ENCODE measurements at regions not wholly inside any gene's neighbourhood (a gene's known extent, or its start where the extent isn't known, plus 50 kb on each side); places are given as distances from the start of the nearest gene placed in this dataset.

DNA sequence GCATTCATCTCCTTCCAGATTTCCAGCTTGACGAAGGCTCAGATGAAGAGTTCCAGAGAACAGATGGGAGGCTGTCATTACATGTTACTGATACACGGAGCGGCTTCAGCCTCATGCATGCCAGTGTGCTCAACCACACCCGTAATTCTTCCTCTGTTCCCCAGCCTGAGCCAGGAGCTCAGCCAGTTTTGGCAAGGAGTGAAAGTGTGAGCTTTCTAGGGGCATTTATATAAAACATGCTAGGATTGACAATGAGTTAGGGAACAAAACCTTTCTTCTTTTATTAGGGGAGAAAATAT lies 290.4 kb upstream of the PLXNA2 start:
- H3K36me3 ChIP-seq: no peaks in the 10 kb centered on the region
- intact Hi-C loops (cut with DNase I; ENCODE audit: low total_unique reads) (no loop called here), in situ Hi-C loops (cut with MboI; ENCODE audit: low pct_ligation_motif_present in 1 of 4, low pct_unique_long_range_greater_than_20kb in 1 of 4, low sequenced_read_pairs in 3 of 4) (no loop called here)
- WGBS, 2 donors (ENCODE audit: low coverage in 1 of 2): 48 to 51% methylated on average over 4 of the region's 4 CpGs
- peaks cover 0 to 20% (median 9%) of the 10 kb centered on the region in 4 donors for H3K4me1 ChIP-seq
- H3K9me3 ChIP-seq: no peaks in the 10 kb centered on the region
- DNase-seq: peak; percentile 25
- no peaks in the 10 kb centered on the region for H3K27me3 ChIP-seq
- TF ChIP-seq EP300 (IDR thresholded peaks at IDR 0.05; ENCODE audit: low read depth) (no peak), POLR2A (IDR thresholded peaks at IDR 0.05) (no peak), POLR2AphosphoS5 (IDR thresholded peaks at IDR 0.05) (no peak)
- TF ChIP-seq, protein P1, sequence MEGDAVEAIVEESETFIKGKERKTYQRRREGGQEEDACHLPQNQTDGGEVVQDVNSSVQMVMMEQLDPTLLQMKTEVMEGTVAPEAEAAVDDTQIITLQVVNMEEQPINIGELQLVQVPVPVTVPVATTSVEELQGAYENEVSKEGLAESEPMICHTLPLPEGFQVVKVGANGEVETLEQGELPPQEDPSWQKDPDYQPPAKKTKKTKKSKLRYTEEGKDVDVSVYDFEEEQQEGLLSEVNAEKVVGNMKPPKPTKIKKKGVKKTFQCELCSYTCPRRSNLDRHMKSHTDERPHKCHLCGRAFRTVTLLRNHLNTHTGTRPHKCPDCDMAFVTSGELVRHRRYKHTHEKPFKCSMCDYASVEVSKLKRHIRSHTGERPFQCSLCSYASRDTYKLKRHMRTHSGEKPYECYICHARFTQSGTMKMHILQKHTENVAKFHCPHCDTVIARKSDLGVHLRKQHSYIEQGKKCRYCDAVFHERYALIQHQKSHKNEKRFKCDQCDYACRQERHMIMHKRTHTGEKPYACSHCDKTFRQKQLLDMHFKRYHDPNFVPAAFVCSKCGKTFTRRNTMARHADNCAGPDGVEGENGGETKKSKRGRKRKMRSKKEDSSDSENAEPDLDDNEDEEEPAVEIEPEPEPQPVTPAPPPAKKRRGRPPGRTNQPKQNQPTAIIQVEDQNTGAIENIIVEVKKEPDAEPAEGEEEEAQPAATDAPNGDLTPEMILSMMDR (IDR thresholded peaks at IDR 0.05): no peak
- no peak overlapping the region for H3K4me3 ChIP-seq
- peak overlapping the region in 3 of 4 donors; percentile 26 to 58 (median 30) for H3K27ac ChIP-seq

DNA sequence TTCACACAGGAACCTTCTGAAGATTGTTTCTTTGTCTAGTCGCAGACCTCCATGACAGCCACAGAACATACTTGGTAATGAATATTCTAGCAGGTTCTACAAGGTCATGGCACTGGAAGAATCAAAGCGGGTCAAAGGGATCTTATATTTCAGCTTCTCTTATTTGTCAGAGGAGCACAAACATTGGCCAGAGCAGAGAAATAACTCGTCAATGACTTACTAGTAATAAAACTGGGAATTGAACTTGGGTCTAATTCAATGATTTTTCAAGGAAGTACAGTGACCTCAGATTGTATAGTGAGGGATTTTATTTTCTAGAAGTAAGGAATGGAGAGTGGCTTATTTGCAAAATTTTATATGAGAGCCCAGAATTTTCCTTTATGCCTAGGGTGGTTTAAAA lies 290.8 kb upstream of the PLXNA2 start:
- intact Hi-C loops (cut with DNase I; ENCODE audit: low total_unique reads): no loop called here
- no peak for DNase-seq
- in situ Hi-C loops (cut with MboI; ENCODE audit: low pct_ligation_motif_present in 1 of 4, low pct_unique_long_range_greater_than_20kb in 1 of 4, low sequenced_read_pairs in 3 of 4): no loop called here
- 61 to 73% methylated on average over 3 of the region's 3 CpGs for WGBS, 2 donors (ENCODE audit: low coverage in 1 of 2)
- Histone ChIP-seq H3K9me3 (no peaks in the 10 kb centered on the region), H3K4me3 (no peak overlapping the region), H3K36me3 (no peaks in the 10 kb centered on the region), H3K4me1 (peaks cover 0 to 20% (median 9%) of the 10 kb centered on the region in 4 donors), H3K27me3 (no peaks in the 10 kb centered on the region), H3K27ac (peak overlapping the region in 3 of 4 donors; percentile 26 to 58 (median 30))
- TF ChIP-seq POLR2AphosphoS5 (IDR thresholded peaks at IDR 0.05): no peak
- TF ChIP-seq EP300 (IDR thresholded peaks at IDR 0.05; ENCODE audit: low read depth): no peak
- TF ChIP-seq, protein P1 (IDR thresholded peaks at IDR 0.05): no peak
- no peak for TF ChIP-seq POLR2A (IDR thresholded peaks at IDR 0.05)

DNA sequence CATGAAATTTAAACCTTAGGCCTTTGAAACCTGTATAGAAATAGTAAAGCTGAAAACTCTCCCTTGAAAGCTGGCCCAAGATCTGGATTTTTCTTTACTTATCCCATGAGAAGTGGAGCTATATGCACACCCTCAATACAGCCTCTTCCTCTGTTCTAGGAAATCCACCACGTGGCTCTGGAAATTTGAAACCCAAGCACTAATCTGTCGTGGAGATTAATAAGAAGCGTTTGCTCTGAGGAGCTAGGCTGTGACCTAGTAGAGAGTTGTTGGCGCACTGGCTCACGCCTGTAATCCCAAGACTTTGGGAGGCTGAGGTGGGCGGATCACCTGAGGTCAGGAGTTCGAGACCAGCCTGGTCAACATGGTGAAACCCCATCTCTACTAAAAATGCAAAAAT lies 291.3 kb upstream of the PLXNA2 start:
- in situ Hi-C loops (cut with MboI; ENCODE audit: low pct_ligation_motif_present in 1 of 4, low pct_unique_long_range_greater_than_20kb in 1 of 4, low sequenced_read_pairs in 3 of 4): no loop called here
- Histone ChIP-seq H3K36me3 (no peaks in the 10 kb centered on the region), H3K9me3 (no peaks in the 10 kb centered on the region), H3K27ac (peak overlapping the region in 2 of 4 donors; percentile 23 to 43), H3K27me3 (no peaks in the 10 kb centered on the region), H3K4me3 (no peak overlapping the region), H3K4me1 (peaks cover 0 to 20% (median 9%) of the 10 kb centered on the region in 4 donors)
- DNase-seq: no peak
- intact Hi-C loops (cut with DNase I; ENCODE audit: low total_unique reads): no loop called here
- WGBS, 2 donors (ENCODE audit: low coverage in 1 of 2): 14 to 87% methylated on average over 1 to 7 of the region's 7 CpGs
- TF ChIP-seq POLR2AphosphoS5 (IDR thresholded peaks at IDR 0.05): no peak
- TF ChIP-seq, protein P1 (IDR thresholded peaks at IDR 0.05): no peak
- TF ChIP-seq POLR2A (IDR thresholded peaks at IDR 0.05): no peak
- no peak for TF ChIP-seq EP300 (IDR thresholded peaks at IDR 0.05; ENCODE audit: low read depth)

DNA sequence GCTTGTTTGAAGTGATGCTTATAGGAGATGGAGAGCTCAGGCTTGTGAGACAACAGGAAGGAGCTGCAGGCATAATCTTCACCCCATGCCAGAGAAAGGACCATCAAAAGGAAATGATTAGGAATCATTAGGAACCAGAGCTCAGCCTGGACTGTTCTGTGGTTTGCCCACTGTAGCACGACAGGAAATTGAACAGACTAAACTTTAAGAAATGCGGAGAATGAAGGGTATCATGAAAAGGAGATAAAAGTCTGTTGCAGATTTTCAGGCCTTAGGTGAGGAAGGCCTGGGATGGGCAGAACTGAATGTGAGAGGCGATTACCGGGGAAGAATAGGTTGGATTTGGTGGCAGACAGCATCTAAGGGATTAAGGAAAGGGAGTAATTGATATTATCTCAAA lies 292.0 kb upstream of the PLXNA2 start:
- 71 to 75% methylated on average over 4 of the region's 4 CpGs for WGBS, 2 donors (ENCODE audit: low coverage in 1 of 2)
- TF ChIP-seq POLR2A (IDR thresholded peaks at IDR 0.05) (no peak), EP300 (IDR thresholded peaks at IDR 0.05; ENCODE audit: low read depth) (no peak), POLR2AphosphoS5 (IDR thresholded peaks at IDR 0.05) (no peak)
- TF ChIP-seq, protein P1 (IDR thresholded peaks at IDR 0.05): no peak
- Histone ChIP-seq H3K27ac (no peak overlapping the region), H3K36me3 (no peaks in the 10 kb centered on the region), H3K4me1 (peaks cover 0 to 20% (median 9%) of the 10 kb centered on the region in 4 donors), H3K27me3 (no peaks in the 10 kb centered on the region), H3K4me3 (no peak overlapping the region), H3K9me3 (no peaks in the 10 kb centered on the region)
- intact Hi-C loops (cut with DNase I; ENCODE audit: low total_unique reads) (no loop called here), in situ Hi-C loops (cut with MboI; ENCODE audit: low pct_ligation_motif_present in 1 of 4, low pct_unique_long_range_greater_than_20kb in 1 of 4, low sequenced_read_pairs in 3 of 4) (no loop called here)
- DNase-seq: no peak
